GM18498 (cell line): ENCODE measurements at regions not wholly inside any gene's neighbourhood (a gene's known extent, or its start where the extent isn't known, plus 50 kb on each side); places are given as distances from the start of the nearest gene placed in this dataset.

Experiments used
- ATAC-seq: cut with Tn5 transposase; IDR thresholded peaks from one replicate; pipeline ENCODE4 v1.9.1; 2021; ENCODE audit warnings: mild to moderate bottlenecking, moderate library complexity; ENCODE audit not compliant: unreplicated experiment

DNA sequence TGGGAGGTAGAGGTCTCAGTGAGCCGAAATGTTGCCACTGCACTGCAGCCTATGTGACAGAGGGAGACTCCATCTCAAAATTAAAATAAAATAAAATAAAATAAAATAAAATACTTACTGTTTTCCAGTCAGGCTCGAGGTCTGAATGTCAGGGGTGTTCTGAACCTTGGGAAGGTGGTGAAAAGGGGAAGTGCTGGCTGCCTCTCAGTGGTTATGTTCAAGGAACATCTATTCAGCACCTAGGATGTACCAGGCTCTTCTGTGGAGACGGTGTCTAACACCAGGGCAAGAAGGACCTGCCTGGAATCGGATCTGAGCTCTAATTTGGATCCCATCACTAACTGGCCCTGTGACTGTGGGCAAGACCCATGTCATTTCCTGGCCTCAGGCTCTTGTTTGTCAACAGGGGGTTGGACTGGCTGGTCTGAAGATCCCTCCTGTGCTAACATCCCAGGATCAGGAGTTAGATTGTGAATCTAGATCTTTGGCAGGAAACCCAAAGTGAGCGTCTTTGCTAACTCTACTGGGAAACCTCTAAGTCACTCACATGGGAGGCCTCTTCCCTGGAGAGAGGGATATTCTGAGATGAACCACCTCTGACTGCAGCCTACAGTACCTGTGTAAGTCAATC lies 63.4 kb upstream of the SIRPG start:
- no peak for ATAC-seq

DNA sequence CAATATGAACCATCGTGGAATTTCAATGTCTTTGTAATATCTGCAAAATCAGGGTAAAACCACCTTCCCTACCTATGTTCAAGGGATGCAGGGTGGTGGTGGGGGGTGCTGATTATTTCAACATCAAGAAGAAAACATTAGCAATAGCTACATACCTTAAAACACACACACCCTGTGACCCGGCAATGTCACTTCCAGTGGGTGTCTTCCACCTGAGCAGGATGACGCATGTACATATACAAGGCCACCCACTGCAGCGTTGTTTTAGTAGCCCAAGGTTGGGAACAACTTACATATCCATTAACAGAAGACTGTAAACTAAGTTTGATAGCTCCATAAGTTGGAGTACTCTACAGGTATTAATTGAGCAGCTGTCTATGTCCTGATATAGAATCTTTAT lies 62.6 kb upstream of the SIRPG start:
- ATAC-seq = no peak

DNA sequence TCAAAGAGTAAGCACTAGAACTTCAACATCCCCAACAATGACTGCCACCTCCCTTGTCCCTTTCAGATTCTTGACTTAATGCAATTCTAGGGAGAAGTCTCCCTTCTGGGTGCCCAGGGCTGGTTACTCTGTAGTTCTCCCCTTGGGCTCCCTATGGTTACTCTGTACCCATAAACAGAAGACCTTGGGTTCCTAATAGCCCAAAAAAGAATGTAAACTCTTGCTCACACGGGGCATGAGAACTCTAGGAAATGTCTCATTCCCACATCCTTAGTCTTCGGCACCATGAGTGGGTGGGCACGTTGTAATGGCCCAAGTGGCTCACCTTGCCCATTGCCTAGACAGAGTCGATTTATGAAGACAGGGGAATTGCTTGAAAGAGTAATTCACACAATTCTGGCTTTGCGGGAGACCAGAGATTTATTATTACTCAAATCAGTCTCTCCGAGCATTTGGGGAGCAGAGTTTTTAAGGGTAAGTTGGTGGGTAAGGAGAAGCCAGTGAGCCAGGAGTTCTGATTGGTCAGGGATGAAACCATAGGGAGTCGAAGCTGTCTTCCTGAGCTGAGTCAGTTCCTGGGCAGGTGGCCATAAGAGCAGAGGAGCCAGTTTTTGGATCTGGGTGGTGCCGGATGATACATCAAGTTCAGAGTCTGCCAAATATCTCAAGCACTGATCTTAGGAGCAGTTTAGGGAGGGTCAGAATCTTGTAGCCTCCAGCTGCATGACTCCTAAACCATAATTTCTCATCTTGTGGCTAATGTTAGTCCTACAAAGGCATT lies 61.2 kb upstream of the SIRPG start:
- ATAC-seq = no peak

DNA sequence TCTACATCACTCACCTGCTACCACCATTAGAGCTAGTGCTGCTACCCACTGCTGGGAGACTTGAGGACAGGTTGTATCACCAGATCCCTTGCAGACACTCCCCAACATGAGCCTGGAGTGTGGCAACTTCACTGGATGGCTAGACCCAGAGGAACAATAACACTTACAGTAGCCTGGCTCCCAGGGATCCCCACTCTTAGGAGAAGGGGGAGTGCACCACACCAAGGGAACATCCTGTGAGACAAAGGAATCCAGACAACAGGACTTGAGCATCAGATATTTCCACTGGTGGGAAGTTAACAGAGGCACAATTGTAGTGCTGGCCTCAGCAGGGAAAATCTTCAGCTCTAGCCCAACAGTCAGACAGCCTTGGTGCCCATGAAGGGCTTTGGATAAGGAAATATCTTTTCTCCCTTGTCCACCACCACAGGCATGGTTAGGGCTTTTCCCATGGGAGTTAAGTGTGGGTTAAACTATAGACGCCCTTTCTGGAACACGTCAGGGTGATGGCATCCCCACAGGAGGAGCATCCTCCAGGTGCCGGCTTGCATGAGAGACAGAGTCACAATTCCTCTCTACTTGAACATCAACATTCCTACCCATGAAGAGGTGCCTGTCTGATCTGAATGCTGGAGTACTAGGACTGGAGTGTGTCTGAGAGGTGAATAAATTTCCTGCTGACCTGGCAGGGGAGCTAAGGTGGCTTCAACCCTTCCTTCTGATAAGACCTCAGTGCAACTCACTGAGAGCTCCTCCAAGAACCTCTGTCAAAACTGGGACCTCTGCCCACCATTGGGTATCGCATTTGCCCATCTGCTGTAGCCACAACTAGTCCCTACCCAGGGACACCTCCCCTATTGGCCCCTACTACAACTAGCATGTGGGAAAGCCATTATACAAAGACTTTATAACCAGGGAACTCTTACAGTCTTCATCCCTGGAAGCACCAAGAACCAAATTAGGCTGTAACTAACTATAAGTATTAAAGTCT lies 55.4 kb upstream of the SIRPG start:
- no peak for ATAC-seq

DNA sequence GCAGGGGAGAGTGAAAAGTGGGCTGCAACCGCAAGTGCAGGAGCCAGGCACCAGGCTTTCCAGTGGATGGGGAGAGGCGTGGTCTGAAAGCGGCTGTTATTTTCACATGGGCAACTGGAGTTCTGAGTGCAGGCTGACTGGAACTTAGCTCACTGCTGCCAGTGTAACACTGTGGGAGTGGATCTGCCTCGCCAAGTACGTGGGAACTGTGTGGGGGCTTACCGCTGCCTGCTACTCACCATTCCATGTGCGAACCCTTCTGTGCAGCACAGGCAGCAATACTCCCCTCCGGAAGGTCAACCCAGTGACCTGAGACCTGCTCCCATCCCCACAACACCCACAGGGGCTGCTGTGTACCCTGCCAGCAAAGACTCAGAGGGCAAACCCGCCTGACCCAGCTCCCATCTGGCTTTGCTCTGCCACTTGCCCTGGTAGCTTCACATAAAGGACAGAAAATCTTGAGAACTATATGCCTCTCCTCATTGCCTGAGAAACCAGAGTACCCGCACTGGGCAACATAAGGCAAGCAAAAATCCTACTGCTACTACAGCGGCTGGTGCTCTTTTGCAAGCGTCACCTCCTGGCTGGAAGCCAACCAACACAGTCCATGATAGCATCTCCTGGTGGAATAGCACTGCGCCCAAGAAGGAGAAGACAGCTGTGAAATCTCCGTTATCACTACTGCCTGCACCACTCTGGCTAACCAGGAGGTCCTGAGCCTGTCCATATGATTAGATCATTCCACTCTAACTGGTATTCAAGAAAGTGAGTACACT lies 54.4 kb upstream of the SIRPG start:
- no peak for ATAC-seq

DNA sequence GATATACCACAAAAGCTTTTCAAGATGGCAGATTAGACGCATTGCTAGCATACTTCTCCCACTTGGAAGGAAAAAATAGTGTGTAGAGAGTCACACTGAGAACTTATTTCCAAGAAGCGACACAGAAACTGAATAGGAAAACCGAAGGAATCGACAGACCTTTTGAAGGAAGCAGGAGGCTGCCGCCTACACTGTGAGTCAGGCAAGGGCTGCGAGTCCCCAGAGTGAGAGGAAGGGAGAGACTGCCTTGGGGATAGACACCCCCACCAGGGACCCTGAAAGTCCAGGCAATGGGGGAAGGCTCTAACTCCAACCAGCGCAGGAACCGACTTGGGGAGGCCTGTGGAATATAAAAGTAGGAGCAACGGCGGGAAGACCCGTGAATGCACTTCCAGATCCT lies 53.7 kb upstream of the SIRPG start:
- ATAC-seq = no peak

DNA sequence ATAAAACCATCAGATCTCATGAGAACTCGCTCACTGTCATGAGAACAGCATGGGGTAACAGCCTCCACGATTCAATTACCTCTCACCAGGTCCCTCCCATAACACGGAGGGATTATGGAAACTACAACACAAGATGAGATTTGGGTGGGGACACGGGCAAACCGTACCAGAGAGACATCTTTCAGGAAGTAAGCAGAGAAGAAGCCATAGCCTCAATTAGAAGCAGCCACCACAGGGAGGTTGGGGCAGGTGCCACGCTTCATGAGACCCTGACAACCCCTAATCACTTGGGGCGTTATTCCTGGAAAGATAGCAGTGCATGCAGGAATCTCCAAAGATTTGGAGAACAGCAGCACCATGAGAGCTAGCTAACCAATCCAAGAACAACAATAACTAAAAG lies 52.9 kb upstream of the SIRPG start:
- ATAC-seq = no peak

DNA sequence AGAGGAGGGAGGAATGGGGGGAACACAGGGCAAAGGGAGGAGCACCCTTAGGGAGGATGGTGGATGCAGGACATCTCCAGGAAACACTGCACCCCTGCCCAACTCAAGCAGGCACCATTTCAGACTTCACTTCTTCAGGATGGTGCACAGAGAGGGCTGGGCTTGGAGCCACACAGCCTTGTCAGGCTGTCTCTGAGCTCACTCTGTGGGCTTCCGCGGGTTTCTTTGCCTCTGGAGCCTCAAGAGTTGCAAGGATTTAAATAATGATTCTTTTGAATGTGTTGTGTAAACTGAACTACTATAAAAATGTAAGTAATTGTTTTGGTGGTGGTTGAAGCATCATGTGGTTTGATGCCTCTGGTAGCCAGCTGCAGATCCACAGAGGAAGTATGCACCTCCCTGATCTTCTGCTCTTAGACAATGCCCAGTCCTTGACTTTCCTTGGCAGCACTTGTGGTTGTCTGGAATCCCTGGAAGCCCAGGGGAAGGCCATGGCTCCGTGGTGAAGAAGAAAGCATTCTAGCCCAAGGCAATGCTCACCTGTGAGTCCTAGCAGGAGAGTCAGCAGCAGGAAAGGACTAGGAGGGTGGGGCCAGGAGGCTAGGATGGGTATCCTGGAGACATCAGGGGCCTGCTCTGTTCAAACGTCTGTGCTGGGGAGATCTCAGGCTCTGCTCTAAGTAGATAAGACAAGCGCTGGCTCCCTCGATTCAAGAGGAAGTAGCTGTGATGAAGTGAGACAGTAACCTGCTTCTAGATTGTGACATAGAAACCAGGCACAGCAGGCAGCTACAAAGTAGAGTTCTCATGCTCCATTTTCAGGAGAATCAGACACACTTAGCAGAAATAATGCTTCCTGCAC lies 50.2 kb upstream of the SIRPG start:
- ATAC-seq = no peak
